Activated CD8-positive, alpha-beta memory T cell treated with anti-CD3 and anti-CD28 coated beads for 36 hours (primary cell): ENCODE measurements at regions not wholly inside any gene's neighbourhood (a gene's known extent, or its start where the extent isn't known, plus 50 kb on each side); places are given as distances from the start of the nearest gene placed in this dataset.

Experiments used
- CTCF ChIA-PET: fragments of 350-600 bp; sonication (Branson Sonifier 250); formaldehyde crosslinking; loops from one replicate; lab custom pipeline; 2021; ENCODE audit warnings: antibody characterized with exemption; lab: Charles Lee
- POLR2A ChIA-PET: fragments of 350-600 bp; sonication (Branson Sonifier 250); formaldehyde crosslinking; loops from one replicate; lab custom pipeline; 2021; ENCODE audit warnings: antibody characterized with exemption; lab: Charles Lee

DNA sequence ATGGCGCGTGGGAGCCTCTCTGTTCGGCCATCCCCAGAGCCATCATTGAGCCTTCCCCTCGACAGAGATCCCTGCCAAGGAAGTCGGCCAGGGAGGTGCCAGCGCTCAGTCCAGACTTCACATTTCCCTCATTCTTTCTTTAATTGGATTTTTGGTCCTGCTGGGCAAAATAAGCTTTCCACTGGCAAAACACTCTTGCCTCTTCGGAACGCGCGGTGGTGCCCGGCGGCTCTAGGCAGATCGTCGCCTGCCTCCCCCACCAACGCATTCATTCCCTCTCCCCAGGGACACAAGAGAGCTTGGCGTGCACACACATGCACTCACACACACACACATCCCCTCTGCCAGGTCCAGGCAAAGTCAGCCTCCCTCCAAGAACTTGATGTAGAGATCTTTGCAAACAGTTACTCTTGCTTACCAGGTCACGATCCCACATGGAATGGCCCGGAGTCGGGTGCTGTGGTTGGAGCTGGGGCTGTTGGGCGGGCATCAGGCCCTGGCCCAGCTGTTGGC, 257.1 kb downstream of the BCOR start:
- CTCF ChIA-PET, result no interaction called here

DNA sequence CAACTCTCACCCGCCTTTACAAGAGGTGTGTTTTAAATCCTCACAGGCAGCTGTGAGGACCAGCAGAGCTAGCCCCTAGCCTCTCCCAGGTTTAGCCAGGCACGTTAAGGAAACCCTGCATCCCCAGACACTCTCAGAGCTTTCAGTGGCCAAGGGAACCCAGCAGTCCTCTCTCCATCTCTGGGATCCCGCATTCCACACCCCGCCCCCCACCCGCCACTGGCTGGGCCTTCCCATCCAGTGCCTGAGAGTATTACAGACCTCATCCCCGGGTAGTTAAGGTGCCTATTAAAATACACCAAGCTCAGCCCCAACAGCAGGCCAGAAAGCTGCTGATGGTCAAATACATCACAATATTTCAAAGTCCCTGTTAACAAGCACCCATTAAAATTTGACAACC, 256.2 kb downstream of the BCOR start:
- ChIA-PET POLR2A (no interaction called here), CTCF (no interaction called here)

More for the DNA sequence above, 257.1 kb downstream of the BCOR start:
- POLR2A ChIA-PET, result no interaction called here

DNA sequence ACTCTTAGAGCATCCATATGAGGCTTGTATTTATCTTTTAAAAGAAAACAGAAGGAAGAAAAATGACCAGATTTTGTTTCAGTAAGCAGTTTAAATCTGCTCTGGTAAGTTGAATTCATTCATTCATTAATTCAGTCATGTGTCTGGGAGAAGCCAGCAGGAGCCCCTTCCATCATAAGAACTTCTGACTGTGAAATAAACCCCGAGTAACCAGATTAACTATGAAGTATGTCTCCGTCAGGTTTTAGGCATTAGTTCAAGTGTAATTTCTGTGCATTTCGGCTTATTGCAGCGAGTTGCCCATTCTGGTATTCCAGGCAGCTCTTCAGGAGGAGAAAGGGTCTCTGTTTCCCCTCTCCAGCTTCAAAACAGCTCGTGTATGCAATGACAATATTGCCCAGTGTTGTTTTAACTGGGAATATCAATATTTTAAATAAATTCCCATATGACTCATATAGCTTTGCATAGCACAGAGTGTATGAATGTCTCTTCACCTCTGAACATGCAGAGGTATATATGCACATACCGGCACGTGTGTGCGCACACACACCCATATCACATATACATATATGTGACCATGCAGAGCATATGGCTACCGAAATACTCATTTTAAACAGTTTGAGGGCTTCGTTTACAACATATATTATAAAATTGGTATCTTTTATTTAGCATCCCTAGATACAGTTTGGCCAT, 255.3 kb downstream of the BCOR start:
- POLR2A ChIA-PET, result no interaction called here
- CTCF ChIA-PET, result no interaction called here

DNA sequence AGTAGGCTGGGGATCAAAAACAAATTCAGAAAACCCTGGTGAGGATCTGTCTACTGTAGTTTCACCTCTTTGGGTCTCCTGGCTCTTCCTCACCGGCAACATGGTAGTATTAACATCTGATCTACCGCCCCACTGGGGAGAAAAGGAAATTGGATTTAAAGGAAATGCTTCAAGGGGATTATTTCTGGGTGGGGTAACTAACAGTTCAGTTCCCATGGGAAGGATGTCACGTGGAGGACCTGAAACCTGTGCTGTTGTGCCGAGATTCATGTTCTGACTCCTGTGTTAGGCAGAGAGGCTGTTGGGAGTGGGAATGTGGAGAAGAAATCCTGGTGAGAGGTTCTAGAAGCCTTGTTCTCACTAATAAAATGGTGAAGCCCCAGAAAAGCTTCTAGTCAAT, 254.4 kb downstream of the BCOR start:
- CTCF ChIA-PET, result no interaction called here
- POLR2A ChIA-PET, result no interaction called here

DNA sequence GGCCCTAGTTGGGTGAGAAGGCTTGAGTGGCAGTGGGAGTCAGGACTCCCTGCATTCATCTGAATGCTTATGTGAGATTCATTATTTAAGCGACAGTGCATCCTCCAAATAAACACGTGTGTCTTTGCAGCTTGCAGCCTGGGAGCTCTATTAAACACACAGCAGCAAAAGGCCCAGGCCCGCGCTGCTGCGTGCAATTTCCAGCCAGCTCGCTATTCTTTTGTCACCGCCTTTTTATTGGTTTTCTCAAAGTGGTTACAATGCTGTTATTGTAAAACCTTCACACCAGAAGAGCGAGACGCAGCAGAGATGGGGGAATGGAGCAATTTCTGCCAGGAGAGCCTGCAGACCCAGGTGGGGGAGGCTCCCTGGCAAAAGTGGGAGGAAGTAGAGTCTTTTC, 252.5 kb downstream of the BCOR start:
- ChIA-PET CTCF (no interaction called here), POLR2A (no interaction called here)

DNA sequence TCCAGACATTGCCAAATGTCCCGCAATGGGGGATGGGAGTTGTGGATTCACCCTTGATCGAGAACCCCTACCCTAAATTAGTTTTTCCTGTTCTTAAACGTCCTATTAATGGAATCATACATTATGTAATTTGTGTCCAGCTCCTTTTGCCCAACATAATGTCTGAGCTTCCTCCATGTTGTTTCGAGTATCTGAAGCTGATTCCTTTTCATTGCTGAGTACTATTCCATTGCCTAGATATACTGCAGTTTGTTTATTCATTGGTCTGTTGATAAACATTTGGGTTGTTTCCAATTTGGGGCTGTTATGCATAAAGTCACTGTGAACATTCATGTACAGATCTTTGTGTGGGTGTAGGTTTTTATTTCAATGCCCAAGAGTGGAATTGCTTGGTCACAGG, 251.3 kb downstream of the BCOR start:
- POLR2A ChIA-PET, result no interaction called here

DNA sequence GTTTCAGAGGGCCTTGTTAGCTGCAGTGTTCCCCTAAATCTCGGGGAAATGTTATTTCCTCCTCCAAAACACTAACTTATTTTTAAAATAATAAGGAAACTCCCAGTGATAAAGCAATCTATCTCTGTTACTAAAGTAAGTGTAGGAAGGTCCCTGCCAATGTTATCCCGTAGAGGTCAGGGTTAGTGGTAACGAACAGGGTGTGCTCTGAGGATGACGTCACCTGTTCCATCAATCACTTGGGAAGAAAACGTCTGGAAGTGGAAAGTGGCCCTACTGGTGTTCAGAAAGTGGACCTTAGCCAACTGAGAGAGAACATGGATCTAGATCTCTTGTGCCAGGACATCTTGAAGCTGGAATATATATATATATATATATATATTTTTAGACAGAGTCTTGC, 249.5 kb downstream of the BCOR start:
- CTCF ChIA-PET, result no interaction called here
- POLR2A ChIA-PET, result interaction anchor here (0.9 kb wide), 1 partner anchor 9 kb away, joined by 3 read pairs; no protein-coding TSS in a partner anchor

More for the DNA sequence above, 251.3 kb downstream of the BCOR start:
- CTCF ChIA-PET, result no interaction called here

DNA sequence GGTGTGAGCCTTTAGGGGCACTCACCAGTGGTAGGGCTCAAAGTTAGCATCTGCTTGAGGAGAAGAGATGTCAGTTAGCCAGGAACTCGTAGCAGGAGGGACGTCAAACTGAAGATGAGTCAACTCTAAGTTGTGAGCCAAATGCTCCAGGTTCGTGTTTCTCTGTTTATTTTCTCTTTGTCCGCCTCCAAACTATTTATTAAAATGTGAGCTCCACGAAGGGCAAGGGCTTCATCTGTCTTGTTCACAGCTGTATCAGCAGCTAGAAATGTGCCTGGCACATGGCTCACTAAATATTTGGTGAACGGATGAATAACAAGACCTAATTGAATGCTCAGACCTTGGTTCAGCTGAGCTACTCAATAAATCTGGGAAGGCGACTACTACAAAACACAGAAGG, 248.9 kb downstream of the BCOR start:
- POLR2A ChIA-PET, result no interaction called here
- CTCF ChIA-PET, result no interaction called here

DNA sequence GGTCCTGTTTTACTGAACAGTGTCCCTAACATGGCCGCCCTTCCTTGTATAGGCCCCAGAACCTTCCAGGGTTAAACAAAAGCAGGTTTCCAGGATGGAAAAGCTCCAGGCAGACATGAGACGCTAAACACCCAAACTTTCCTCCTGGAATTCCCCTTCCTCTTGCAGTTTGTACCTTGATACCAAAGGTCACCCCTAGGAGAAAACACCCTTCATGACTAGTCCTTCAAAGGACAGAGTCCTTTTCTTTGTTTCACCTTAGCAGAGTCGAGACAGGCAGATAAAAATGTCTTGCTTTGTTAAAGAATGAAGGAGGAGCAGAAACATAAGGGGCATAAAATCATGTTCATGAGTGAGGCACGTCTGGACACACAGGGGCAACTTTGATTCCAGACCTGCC, 247.5 kb downstream of the BCOR start:
- ChIA-PET POLR2A (no interaction called here), CTCF (no interaction called here)

DNA sequence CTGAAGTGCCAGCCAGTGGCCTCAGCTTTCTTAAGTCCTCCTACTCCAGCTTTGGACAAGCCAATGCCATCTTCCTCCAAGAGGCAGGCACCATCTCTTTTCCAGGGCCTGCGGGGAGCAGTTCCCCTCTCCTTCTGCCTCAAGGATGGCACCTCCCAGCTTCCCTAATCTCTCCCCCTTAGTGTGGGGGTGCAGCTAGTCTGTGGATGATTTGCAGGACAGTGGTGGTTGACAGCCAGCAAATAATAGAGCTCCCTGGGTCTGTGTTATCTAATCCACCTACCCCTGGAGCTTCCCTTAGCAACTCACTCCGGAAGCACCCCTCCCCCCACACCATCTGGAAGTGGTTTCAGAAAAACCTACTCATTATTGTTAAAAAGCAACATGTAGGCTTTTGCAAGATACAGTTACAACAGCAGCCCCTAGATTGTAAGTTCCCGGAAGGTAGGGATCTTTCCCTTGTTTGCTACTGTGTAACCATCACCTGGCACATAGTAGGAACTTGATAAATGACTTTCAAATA, 247.1 kb downstream of the BCOR start:
- CTCF ChIA-PET, result interaction anchor here (1.1 kb wide), 1 partner anchor 12 kb away, joined by 4 read pairs; no protein-coding TSS in a partner anchor
- POLR2A ChIA-PET, result no interaction called here

DNA sequence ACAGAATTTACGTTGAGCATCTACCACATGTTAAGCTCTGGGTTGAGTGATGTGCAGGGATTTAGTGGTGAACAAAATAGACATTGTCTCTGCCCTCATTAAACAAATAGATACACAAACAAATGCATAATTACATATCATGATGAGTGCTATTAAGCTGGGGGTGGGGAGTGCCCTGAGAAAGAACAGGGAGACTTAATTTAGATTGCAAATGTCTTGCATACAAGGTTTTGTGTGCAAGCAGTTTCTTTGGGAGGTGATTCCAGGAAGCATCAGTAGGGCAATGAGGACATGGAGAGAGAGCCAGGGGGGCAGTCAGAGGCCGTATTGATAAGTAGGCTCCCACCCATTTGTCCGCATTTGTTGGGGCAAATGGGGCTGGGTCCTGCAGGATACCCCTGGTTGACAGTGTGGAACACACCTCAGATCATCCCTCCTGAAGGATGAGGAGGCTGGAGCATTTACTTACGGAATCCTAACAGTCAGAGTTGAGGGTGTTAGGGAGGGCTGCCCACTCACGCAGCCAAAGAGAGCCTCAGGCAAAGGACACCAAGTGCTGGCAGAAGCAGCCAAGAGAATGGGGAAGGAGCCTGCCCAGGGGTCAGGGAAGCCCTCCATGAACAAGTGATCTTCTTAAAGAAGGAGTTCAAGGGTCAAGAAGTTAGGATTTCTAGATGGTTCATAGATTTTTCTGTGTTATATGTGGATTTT, 245.9 kb downstream of the BCOR start:
- ChIA-PET POLR2A (interaction anchor here (0.5 kb wide), 1 partner anchor 84 kb away, joined by 3 read pairs; no protein-coding TSS in a partner anchor), CTCF (interaction anchor here (0.6 to 1.1 kb wide), 2 partner anchors 13 to 32 kb away, joined by 3 to 4 read pairs; no protein-coding TSS in a partner anchor)

DNA sequence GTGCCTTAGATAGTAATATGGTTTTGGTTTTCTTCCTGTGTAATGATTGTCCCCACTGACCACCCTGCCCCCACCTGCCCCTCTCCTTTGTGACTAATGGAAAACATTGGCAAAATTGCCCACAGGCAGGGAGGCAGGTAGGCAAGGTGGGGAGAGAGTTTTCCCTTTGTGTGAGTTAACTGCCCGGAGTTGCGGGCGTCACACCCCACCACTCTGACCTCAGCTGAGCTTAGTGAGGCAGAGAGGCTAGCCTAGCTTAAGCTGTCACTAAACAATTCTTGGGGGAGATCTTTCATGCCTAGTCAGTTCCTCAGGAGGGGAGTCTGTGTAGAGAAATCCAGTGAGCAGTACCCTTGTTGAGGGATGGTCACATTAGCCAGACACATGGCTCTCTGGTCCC, 245.3 kb downstream of the BCOR start:
- ChIA-PET CTCF (no interaction called here), POLR2A (interaction anchor here (0.5 kb wide), 1 partner anchor 84 kb away, joined by 3 read pairs; no protein-coding TSS in a partner anchor)

DNA sequence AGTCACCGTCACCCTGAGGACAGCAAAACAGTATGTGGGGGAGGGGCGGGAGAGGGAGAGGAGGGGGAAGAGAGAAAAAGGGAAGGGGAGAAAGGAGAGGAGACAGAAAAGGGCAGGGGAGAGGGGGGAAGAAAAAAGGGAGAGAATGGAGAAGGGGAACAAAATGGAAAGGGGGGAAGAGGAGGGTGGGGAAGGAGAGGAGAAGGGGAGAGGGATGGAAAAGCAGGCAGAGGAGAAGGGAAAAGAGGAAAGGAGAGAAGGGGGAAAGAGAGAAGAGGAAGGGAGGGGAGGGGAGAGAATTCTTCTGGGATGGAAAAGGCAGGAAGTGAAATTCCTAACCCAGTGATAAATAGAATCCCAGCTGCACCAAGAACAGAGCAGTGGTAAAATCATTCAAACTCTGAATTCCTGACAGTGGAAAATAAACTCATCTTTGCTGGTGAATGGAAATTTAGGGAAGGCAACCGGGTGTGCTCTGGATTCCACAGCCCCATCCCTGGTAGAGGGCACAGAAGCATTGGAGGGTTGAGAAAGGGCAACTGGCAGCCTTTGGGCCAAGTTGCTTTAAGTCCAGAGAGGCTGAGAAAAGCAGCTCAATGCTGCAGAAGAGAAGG, 244.2 kb downstream of the BCOR start:
- ChIA-PET POLR2A (interaction anchor here (0.8 kb wide), 1 partner anchor 324 kb away, joined by 3 read pairs; no protein-coding TSS in a partner anchor), CTCF (no interaction called here)

DNA sequence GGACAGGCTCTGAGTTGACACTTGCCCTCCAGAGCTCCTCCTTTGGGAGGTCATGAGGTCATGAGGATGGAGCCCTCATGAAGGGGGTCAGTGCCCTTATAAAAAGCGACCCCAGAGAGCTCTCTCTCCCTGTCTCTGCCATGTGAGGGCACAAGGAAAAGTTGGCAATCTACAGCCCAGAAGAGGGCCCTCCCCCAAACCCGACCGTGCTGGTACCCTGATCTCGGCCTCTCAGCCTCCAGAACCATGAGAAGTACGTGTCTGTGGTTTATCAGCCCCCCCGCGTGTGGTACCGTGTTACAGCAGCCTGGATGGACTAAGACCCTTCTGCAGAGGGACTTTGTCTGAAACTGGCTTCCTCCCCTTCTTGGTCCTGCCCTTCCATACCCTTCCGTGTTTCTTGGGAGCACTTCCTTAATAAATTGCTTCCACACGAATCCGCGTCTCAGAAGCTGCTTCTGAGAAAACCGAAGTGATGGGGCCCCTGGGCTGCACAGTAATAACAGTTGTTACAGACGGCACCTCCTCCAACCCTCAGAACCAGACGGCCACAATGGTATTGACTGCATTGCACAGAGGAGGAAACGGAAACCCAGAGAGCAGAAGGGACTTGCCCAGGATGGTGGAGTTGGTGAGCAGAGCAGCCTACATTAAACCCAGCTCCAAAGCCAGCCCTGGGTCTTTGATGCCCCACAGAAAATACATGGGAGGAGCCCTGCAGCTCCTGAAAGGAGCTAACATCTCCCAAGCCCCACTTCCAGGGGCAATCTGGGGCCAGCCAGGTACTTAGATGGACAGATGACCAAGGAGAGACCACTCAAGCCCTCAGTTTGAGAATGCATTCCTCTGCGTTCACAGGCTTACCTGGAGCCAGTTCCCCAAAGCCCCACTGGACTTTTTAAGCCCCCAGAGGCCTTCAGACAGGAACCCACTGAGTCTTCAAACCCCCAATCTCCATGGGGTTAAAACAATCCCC, 242.7 kb downstream of the BCOR start:
- ChIA-PET POLR2A (interaction anchor here (0.6 to 2.9 kb wide), 7 partner anchors 15 to 1230 kb away, joined by 3 to 23 read pairs (median 6); partner anchors contain the start of gene USP9X), CTCF (interaction anchor here (0.7 to 1.4 kb wide), 3 partner anchors 20 to 316 kb away, joined by 3 to 9 read pairs (median 3); no protein-coding TSS in a partner anchor)

DNA sequence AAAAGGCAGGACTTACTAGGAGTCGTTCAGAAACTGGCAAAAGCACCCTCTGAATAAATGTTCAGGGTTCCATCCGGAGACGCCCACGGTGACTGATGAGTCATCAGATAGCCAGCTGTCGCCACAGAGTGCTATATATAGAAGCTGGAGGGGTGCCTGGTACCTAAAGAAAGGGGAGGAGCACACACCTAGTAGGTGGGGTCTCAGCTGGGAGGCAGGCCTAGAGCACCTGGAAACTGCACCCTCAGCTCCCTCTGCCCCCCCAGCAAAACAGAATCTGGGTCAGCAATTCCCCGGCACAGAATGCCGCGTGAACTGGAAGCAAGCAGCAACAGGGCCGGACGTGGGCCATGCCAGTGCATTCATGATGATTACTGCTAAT, 242.0 kb downstream of the BCOR start:
- POLR2A ChIA-PET, result interaction anchor here (1.4 to 2.9 kb wide), 6 partner anchors 14 to 321 kb away, joined by 4 to 23 read pairs (median 9); no protein-coding TSS in a partner anchor
- CTCF ChIA-PET, result interaction anchor here (1.3 to 1.4 kb wide), 2 partner anchors 19 to 316 kb away, joined by 3 to 9 read pairs; no protein-coding TSS in a partner anchor

DNA sequence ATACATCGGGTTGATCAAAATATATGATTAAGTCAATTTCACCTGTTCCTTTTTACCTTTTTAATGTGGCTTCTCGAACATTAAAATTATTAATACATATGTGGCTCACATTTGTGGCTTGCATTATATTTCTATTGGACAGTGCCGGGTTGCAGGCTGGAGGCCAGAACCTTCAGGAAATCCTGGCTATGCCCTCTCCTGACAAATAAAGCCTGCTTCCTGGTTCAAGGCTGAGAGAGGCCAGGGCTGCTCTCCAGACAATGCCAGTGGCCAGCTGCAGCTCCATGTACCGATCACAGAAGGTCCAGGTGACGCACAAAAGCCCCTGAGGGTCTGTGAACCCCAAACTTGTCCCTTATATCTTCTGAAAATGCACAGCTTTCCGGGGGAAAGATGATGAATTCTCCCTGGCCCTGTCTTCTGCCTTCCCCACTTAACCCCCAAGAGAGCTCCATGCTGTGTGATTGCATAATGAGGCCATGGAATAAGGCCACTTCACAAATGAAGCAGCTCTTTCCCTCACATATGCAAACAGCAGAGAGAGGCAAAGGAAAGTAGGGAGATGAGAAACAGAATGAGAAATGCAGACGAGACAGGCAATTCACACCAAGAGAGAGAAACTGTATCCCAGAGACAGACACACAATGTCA, 241.2 kb downstream of the BCOR start:
- CTCF ChIA-PET, result no interaction called here
- POLR2A ChIA-PET, result interaction anchor here (0.7 to 2.9 kb wide), 4 partner anchors 14 to 320 kb away, joined by 4 to 23 read pairs (median 8); no protein-coding TSS in a partner anchor

DNA sequence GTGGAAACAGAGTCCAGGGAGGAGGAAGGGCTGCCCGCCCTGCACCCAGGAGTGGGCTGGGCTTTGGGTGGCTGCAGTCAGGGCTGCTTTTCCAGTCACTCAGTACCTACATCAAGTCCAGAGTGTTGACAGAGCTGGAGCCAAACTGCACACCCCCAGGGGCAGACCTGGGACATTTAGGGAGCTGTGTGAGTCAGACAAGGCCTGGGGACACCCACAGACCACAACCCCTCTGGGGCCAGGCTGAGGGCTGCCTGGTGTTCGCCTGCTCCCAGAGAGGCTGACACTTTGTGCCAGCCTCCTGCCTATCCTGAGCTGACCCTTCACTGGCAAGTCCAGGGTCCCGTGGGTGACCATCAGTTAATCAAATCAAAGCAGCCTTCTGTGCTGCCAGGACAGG, 240.0 kb downstream of the BCOR start:
- ChIA-PET POLR2A (interaction anchor here (0.9 to 1.1 kb wide), 2 partner anchors 12 to 26 kb away, joined by 4 to 5 read pairs; no protein-coding TSS in a partner anchor), CTCF (no interaction called here)
